ENCODE measurements at regions not wholly inside any gene's neighbourhood (a gene's known extent, or its start where the extent isn't known, plus 50 kb on each side); places are given as distances from the start of the nearest gene placed in this dataset.

GRCh38 chr12:127696963-127697362 is 570.0 kb upstream of the TMEM132C start:
- no peaks in the 10 kb centered on the region for H3K79me2 ChIP-seq (ENCODE audit: control insufficient read depth, insufficient read depth, low read length)
- no peaks in the 10 kb centered on the region for H3K36me3 ChIP-seq (ENCODE audit: control insufficient read depth in 2 of 2, extremely low read depth in 1 of 2, insufficient read depth in 2 of 2, low read length in 2 of 2)
- ChIA-PET CTCF (no interaction called here), POLR2A (no interaction called here)
- H3K9me3 ChIP-seq (replicated peaks; ENCODE audit: control insufficient read depth, insufficient read depth, low read length): peaks cover 10% of the 10 kb centered on the region
- no peak for TF ChIP-seq POLR2AphosphoS5 (IDR thresholded peaks at IDR 0.05; ENCODE audit: insufficient read depth, low read depth, low read length)
- TF ChIP-seq MAX (IDR thresholded peaks at IDR 0.05; ENCODE audit: insufficient read depth, insufficient read length): no peak
- no peak for TF ChIP-seq EZH2 (IDR thresholded peaks at IDR 0.05; ENCODE audit: borderline replicate concordance, low read depth, low read length, severe bottlenecking)
- no peak for TF ChIP-seq CTCF (IDR thresholded peaks at IDR 0.05; ENCODE audit: extremely low read depth in 1 of 2, insufficient read depth in 1 of 2, low read depth in 1 of 2, low read length in 2 of 2)
- no peak for TF ChIP-seq POLR2A (IDR thresholded peaks at IDR 0.05; ENCODE audit: low read depth, low read length)
- no peak for TF ChIP-seq GATA2 (IDR thresholded peaks at IDR 0.05; ENCODE audit: insufficient read depth, insufficient read length, low read depth, low read length)
- TF ChIP-seq MYC (IDR thresholded peaks at IDR 0.05; ENCODE audit: low read depth, low read length): no peak
- no peak for TF ChIP-seq JUN (IDR thresholded peaks at IDR 0.05; ENCODE audit: borderline replicate concordance, insufficient read depth, insufficient read length, low read depth)
- TF ChIP-seq FOS (IDR thresholded peaks at IDR 0.05; ENCODE audit: borderline replicate concordance, insufficient read depth, low read length): no peak
- dilution Hi-C loops (cut with MboI; ENCODE audit: extremely low pct_ligation_motif_present, low sequenced_read_pairs): no loop called here
- H3K9ac ChIP-seq (replicated peaks; ENCODE audit: extremely low read depth, insufficient read depth, low read length): no peak overlapping the region
- no peak overlapping the region for H2AFZ ChIP-seq (ENCODE audit: low read depth, low read length)
- H4K20me1 ChIP-seq (replicated peaks; ENCODE audit: control insufficient read depth, extremely low read depth, insufficient read depth, low read length): no peaks in the 10 kb centered on the region
- intact Hi-C loops (cut with micrococcal nuclease): no loop called here
- no peaks in the 10 kb centered on the region for H3K27me3 ChIP-seq (ENCODE audit: control insufficient read depth in 2 of 2, insufficient read depth in 2 of 2, low read length in 2 of 2)
- no peak overlapping the region for H3K4me2 ChIP-seq (ENCODE audit: insufficient read depth, low read length)
- FAIRE-seq (no peak), DNase-seq (ENCODE audit: low read depth, low spot score) (no peak)
- H3K4me3 ChIP-seq (replicated peaks in 1 of 3; ENCODE audit: insufficient read depth in 1 of 3, low read depth in 1 of 3, low read length in 3 of 3): no peak overlapping the region
- H3K4me1 ChIP-seq (ENCODE audit: control insufficient read depth, extremely low read depth, insufficient read depth, low read length): no peaks in the 10 kb centered on the region
- H3K27ac ChIP-seq (ENCODE audit: insufficient read depth, low read depth, low read length): no peak overlapping the region
- BruUV-seq (replicated peaks): no TSS peak
- no peaks in the 10 kb centered on the region for H3K9me1 ChIP-seq (replicated peaks; ENCODE audit: control insufficient read depth, extremely low read depth, insufficient read depth, low read length)

Data from endothelial cell of umbilical vein (primary cell).